ENCODE measurements at regions not wholly inside any gene's neighbourhood (a gene's known extent, or its start where the extent isn't known, plus 50 kb on each side); places are given as distances from the start of the nearest gene placed in this dataset.

- no peak for DNase-seq
These were observed 815.4 kb downstream of the SQOR start for GRCh38 chr15:46450112-46450809.

GRCh38 chr15:46450810-46451182 is 816.0 kb downstream of the SQOR start:
- DNase-seq: no peak

GRCh38 chr15:46452297-46452820 is 817.5 kb downstream of the SQOR start:
- no peak for DNase-seq

GRCh38 chr15:46456456-46456855 is 821.6 kb downstream of the SQOR start:
- DNase-seq: no peak

DNA sequence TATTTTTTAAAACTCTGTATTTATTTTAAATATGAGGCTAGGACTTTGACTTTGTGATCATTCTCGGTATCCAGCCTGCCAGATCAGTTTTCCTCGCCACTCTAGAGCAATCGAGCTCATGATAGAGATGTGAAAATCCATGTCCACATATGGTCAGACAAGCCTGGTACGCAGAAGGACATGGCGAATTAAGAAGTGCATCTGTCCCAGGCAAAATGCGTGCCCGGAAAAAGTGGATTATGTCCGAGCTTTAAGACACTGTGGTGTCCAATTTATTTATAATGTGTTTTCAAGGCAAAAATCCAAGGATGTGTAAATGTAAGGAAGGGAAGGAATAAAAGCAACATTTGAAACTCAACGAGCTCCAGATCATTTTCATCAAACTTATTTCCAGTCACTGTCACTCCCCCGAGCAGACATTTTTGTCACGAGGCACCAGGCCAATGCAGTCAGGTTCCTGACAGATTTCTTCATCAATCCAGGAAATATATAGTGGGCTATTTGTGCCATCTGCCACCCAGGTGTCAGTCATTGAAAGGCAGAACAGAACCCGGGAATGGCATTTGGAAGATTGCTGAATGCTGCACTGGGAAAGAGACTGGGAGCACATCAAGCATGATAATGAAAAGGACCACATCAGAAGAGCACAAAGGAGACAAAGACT is 825.7 kb downstream of the SQOR start:
- no peak for DNase-seq

GRCh38 chr15:46461416-46461815 is 826.6 kb downstream of the SQOR start:
- no peak for DNase-seq

- no peak for DNase-seq
These were observed 832.2 kb downstream of the SQOR start for GRCh38 chr15:46467041-46467440.

DNA sequence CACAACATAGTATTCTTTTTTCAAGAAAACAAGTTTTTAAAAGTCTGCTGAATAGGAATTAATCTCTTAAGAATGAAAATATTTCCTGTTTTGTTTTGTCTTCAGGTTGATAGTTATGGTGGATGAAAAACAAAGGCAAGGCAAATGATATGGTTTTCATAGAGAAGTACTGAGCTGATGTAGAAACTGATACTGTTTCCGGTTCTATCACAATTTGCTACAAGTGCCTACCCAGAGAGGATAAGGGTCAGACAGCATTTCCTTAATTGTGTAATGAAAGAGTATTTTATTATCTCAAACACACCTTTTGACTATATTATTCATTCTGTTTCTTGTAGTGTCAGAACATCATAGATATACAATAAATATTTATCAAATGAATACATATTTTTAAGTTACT is 836.3 kb downstream of the SQOR start:
- no peak for DNase-seq

- no peak for DNase-seq
These were observed 854.4 kb downstream of the SQOR start for GRCh38 chr15:46489276-46489675.

GRCh38 chr15:46496491-46497115 is 861.8 kb downstream of the SQOR start:
- no peak for DNase-seq

DNA sequence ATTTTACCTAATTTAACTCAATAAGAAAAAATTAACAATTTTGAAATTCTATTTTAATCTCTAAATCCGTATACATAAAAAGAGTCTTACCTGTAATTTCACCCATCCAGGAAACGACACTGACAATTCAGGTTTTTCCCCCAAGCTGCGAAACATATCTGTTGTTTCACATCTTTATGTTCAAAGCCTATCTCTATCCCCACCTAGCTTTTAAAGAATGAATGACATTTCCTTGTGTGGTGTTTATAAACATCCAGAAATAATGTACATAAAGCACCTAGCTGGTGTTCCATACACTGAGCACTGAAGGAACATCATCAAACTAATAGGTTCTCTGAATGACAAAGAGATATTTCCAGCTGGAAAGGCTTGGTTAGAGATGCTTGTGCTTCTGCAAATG is 867.8 kb downstream of the SQOR start:
- DNase-seq: no peak

- DNase-seq: no peak
These were observed 883.6 kb downstream of the SQOR start for GRCh38 chr15:46518381-46518780.

DNA sequence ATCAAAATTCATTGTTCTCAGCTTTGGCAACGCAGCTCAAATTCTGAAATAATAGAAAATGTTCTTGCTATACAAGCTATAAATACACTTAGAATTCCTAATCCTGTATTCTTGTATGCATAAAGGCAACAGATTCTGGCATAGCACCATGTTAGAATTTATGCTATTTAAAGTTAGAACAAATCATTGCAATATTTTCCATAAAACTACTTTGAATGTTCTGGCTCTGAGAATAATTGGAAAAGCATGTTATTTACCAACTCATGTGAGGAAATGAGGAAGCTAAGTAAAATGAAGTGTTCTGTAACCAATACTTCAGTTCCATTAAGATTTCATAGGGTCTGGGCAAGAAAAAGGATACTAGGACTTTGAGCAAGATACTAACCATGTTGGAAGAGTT is 888.9 kb downstream of the SQOR start:
- DNase-seq: no peak

GRCh38 chr15:46525984-46526725 is 891.3 kb downstream of the SQOR start:
- DNase-seq: no peak

DNA sequence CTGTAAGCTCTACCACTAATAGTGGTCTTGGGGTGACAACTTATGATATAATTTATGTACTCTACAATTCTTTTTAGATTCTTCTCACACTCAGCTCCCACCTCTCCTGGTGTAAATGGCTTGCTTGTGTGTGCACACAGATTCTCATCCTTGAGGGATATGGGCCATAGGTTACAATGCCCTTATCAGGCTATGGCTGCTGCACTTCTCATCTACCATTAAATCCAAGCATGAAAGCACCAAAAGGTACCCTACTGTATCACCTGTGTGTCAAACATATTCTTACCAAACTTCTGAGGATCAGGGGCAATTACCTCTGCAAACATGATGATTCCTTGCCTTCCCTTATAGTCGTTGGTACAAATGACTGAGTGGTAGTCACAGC is 891.9 kb downstream of the SQOR start:
- DNase-seq: no peak

DNA sequence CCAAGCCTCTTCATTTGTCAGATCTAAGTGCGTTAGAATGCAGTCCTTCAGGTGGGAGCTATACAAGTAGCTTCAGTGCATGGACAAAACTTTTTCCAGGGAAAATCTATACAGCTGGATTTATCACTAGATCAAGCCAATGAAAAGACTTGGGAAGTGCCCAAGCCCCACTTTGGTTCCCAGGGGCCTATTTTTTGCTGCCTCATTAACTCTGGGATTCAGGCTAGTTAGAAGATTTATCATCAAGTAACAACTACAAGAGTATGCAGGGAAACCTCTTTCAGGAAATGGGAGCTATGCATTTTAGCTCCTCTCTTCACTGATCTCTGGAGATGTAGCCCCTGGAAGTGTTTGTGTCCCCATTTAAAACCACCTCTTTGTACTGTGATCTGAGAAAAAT is 908.8 kb downstream of the SQOR start:
- no peak for DNase-seq

GRCh38 chr15:46548989-46549388 is 914.2 kb downstream of the SQOR start:
- no peak for DNase-seq

DNA sequence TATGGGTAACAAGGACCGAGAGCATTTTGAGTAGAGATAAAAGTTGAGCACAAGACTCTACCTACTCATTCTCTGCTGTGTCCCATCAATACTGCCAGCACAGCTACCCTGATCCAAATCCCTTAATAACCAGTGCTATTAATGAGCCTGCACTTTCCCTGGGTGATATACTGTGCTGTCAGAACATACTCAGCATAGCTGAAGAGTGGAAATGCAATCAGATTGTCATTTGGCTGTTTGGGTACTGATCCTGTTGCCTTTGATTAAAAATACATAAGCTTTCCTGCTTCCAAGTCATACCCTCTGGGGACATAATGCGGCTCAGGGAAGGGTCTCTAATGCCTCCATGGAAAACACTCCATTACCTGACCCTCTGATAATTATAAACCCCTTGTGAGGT is 917.5 kb downstream of the SQOR start:
- DNase-seq: no peak

- DNase-seq: no peak
These were observed 920.7 kb downstream of the SQOR start for GRCh38 chr15:46555547-46555946.

DNA sequence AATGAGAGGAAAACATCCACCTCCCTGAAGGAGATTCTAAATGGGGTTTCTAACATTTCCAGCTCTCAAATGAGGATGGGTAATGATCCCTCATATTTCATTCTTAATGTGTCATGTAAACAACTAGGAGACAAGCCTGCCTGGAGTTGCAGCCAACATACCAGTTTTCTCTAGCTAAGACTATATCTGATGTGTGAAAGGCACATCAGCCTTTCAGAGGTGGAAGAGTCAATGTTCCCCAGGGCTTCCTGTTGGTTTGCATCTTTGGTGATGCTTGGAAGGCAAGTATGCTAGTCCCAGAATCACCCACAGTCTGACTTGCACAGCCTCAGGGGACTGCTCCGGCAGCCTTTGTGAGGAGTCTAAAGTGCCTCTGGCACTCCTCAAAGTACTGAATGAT is 921.2 kb downstream of the SQOR start:
- DNase-seq: no peak

DNA sequence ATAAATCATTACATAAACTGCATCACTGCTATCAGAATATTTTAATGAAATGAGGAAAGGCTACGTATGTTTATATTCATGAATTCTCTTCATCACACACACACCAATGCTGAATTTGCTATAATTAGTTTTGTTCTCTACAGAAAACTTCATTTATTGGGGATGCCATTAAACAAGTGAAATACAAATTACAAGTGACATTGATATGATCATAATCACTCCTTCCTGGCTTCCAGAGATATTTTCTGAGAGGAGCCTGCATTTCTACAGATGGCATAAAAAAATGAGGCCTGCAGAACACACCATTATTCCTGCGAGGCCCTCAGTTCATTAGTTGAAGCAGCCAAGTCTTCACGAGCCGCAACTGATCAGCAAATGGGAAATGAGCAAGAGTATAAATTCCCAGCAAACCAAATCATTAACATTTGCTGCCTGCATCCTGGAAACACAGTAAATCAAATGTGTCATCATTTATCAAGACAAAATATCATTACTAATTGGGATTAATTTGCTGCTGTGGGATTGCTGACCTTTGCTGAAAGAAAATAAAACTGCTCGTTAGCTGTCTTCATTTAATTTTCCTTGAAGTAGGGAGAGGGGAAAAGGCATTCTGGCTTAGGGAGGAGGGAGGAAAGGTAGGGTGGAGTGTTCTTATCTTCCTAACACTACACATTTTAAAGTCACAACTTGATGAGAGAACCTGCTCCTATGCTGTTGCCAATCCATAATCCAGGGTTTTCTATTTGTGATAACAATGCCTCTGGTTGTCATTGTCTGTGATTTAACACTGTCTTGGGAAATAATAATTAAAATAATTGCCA is 921.9 kb downstream of the SQOR start:
- DNase-seq: no peak

- DNase-seq: no peak
These were observed 933.1 kb downstream of the SQOR start for GRCh38 chr15:46567968-46568367.

DNA sequence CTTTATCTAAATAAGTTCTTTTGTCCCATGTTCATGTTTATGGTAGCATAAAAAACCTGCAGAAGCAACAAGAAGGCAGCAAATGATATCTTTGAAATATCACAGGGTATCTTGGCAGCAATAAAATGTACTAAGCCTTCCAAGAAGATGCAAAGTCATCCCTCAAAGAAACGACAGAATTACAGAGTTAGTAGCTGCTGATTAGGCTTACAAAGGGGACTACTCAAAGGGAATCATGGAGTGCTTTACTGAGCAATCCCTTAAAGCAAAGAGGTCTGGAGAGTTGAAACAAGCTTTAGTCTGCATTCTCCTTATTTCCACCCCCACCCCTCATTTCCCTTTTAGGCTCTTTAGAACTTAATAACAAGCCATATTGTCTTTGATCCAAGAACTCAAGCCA is 935.0 kb downstream of the SQOR start:
- no peak for DNase-seq
